ENCODE measurements at regions not wholly inside any gene's neighbourhood (a gene's known extent, or its start where the extent isn't known, plus 50 kb on each side); places are given as distances from the start of the nearest gene placed in this dataset.

- no peak for DNase-seq
Measured at GRCh38 chr6:93745306-93745705, 325.9 kb upstream of the EPHA7 start.

- DNase-seq: no peak
Measured at GRCh38 chr6:93735099-93735498, 315.7 kb upstream of the EPHA7 start.

- DNase-seq: no peak
Measured at GRCh38 chr6:93731306-93731705, 311.9 kb upstream of the EPHA7 start.

- DNase-seq: no peak
Measured at GRCh38 chr6:93728150-93728549, 308.8 kb upstream of the EPHA7 start.

GRCh38 chr6:93727447-93727846 is 308.1 kb upstream of the EPHA7 start:
- DNase-seq: no peak

- DNase-seq: peak; percentile 6
Measured at GRCh38 chr6:93721386-93722048, 302.2 kb upstream of the EPHA7 start.

GRCh38 chr6:93713974-93714373 is 294.6 kb upstream of the EPHA7 start:
- DNase-seq: no peak

- DNase-seq: no peak
Measured at GRCh38 chr6:93703431-93703830, 284.1 kb upstream of the EPHA7 start.

GRCh38 chr6:93701526-93701925 is 282.2 kb upstream of the EPHA7 start:
- no peak for DNase-seq

GRCh38 chr6:93685494-93685893 is 266.1 kb upstream of the EPHA7 start:
- DNase-seq: no peak

GRCh38 chr6:93684339-93684738 is 265.0 kb upstream of the EPHA7 start:
- DNase-seq: no peak

- DNase-seq: no peak
Measured at GRCh38 chr6:93679836-93680235, 260.5 kb upstream of the EPHA7 start.

GRCh38 chr6:93678841-93679454 is 259.6 kb upstream of the EPHA7 start:
- no peak for DNase-seq

- DNase-seq: no peak
Measured at GRCh38 chr6:93677264-93677965, 258.1 kb upstream of the EPHA7 start.

- DNase-seq: no peak
Measured at GRCh38 chr6:93676581-93676980, 257.2 kb upstream of the EPHA7 start.

- DNase-seq: no peak
Measured at GRCh38 chr6:93675856-93676417, 256.6 kb upstream of the EPHA7 start.

- DNase-seq: no peak
Measured at GRCh38 chr6:93663111-93663510, 243.8 kb upstream of the EPHA7 start.

- DNase-seq: no peak
Measured at GRCh38 chr6:93654548-93654947, 235.2 kb upstream of the EPHA7 start.

GRCh38 chr6:93644611-93645010 is 225.3 kb upstream of the EPHA7 start:
- peak; percentile 52 for DNase-seq

GRCh38 chr6:93639126-93639525 is 219.8 kb upstream of the EPHA7 start:
- DNase-seq: no peak

- DNase-seq: peak; percentile 55
Measured at GRCh38 chr6:93636987-93637664, 217.8 kb upstream of the EPHA7 start.

GRCh38 chr6:93624408-93624807 is 205.0 kb upstream of the EPHA7 start:
- peak; percentile 10 for DNase-seq

- no peak for DNase-seq
Measured at GRCh38 chr6:93621442-93621841, 202.1 kb upstream of the EPHA7 start.
